Fibroblast of skin of abdomen (primary cell): ENCODE measurements at regions not wholly inside any gene's neighbourhood (a gene's known extent, or its start where the extent isn't known, plus 50 kb on each side); places are given as distances from the start of the nearest gene placed in this dataset.

ENCODE experiments used
- DNase-seq: peaks from one replicate; pipeline ENCODE4 v3.0.0-alpha.2; 2013

- no peak for DNase-seq
Measured at GRCh38 chr10:52442576-52442975, 128.5 kb downstream of the DKK1 start.

GRCh38 chr10:52443419-52444388, 129.6 kb downstream of the DKK1 start:
- DNase-seq, result peak; percentile 72

GRCh38 chr10:52446391-52446790, 132.3 kb downstream of the DKK1 start:
- DNase-seq, result peak; percentile 68

GRCh38 chr10:52447931-52448353, 133.9 kb downstream of the DKK1 start:
- DNase-seq, result peak; percentile 84

- DNase-seq, result no peak
Measured at GRCh38 chr10:52450762-52451291, 136.7 kb downstream of the DKK1 start.

GRCh38 chr10:52451817-52452216, 137.7 kb downstream of the DKK1 start:
- DNase-seq, result peak; percentile 57

- no peak for DNase-seq
Measured at GRCh38 chr10:52452600-52453493, 138.8 kb downstream of the DKK1 start.

GRCh38 chr10:52453501-52453900, 139.4 kb downstream of the DKK1 start:
- no peak for DNase-seq

GRCh38 chr10:52454491-52454890, 140.4 kb downstream of the DKK1 start:
- no peak for DNase-seq

- peak; percentile 13 for DNase-seq
Measured at GRCh38 chr10:52455098-52455497, 141.0 kb downstream of the DKK1 start.

- peak; percentile 58 for DNase-seq
Measured at GRCh38 chr10:52459097-52459496, 145.0 kb downstream of the DKK1 start.

GRCh38 chr10:52463826-52464225, 149.7 kb downstream of the DKK1 start:
- DNase-seq, result no peak

- no peak for DNase-seq
Measured at GRCh38 chr10:52464368-52465124, 150.5 kb downstream of the DKK1 start.

GRCh38 chr10:52465202-52465601, 151.1 kb downstream of the DKK1 start:
- DNase-seq, result no peak

- no peak for DNase-seq
Measured at GRCh38 chr10:52466464-52466863, 152.4 kb downstream of the DKK1 start.

- DNase-seq, result no peak
Measured at GRCh38 chr10:52469970-52470705, 156.1 kb downstream of the DKK1 start.

GRCh38 chr10:52472406-52473146, 158.5 kb downstream of the DKK1 start:
- DNase-seq, result no peak

GRCh38 chr10:52474265-52474664, 160.2 kb downstream of the DKK1 start:
- no peak for DNase-seq

GRCh38 chr10:52477305-52477704, 163.2 kb downstream of the DKK1 start:
- DNase-seq, result no peak

GRCh38 chr10:52479567-52479966, 165.5 kb downstream of the DKK1 start:
- no peak for DNase-seq
